SK-N-SH treated with all-trans-retinoic acid at 6 μM for 48 hours (cell line): ENCODE measurements at regions not wholly inside any gene's neighbourhood (a gene's known extent, or its start where the extent isn't known, plus 50 kb on each side); places are given as distances from the start of the nearest gene placed in this dataset.

Experiments
- CREB5 ChIP-seq: fragments of 250-450 bp; sonication (Bioruptor Pico); IDR thresholded peaks from 2 replicates; pipeline ENCODE4 v1.5.1; 2020; ENCODE audit warnings: low read depth, mild to moderate bottlenecking, moderate library complexity
- RARB ChIP-seq: fragments of 250-450 bp; sonication (Bioruptor Pico); IDR thresholded peaks from 2 replicates; pipeline ENCODE4 v1.8.0; 2021; ENCODE audit warnings: mild to moderate bottlenecking, moderate library complexity
- ZC3H10 ChIP-seq: fragments of 250-450 bp; sonication (Bioruptor Pico); IDR thresholded peaks from 2 replicates; pipeline ENCODE4 v1.5.1; 2021; ENCODE audit warnings: mild to moderate bottlenecking, moderate library complexity
- ZFP30 ChIP-seq: fragments of 450-650 bp; formaldehyde crosslinking; IDR thresholded peaks from 2 replicates; pipeline ENCODE4 v1.5.0; 2022; ENCODE audit warnings: mild to moderate bottlenecking, moderate library complexity

DNA sequence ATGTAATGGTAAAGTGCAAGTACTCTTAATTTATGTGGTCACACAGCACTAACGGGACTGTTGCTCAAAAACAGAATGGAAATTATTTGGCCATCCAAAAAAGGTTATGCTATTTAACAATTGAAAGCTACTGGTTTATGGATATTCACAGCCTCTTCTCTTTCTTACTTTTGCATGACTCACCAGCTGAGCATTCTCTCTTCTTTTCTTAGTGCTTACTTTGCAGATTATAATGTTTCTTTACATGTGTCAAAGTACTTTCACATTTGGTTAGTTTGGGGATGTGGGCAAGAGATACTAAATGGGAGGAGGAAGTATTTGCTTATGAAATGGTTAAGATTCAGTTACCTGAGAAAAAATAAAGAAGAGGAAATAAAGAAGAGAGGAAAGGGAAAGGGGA, 610.5 kb downstream of the HTR1B start:
- TF ChIP-seq ZC3H10 (CRISPR knock-in tag) (no peak), ZFP30 (CRISPR knock-in tag) (no peak), RARB (CRISPR knock-in tag) (no peak), CREB5 (CRISPR knock-in tag) (no peak)
